ENCODE measurements at regions not wholly inside any gene's neighbourhood (a gene's known extent, or its start where the extent isn't known, plus 50 kb on each side); places are given as distances from the start of the nearest gene placed in this dataset.

- Histone ChIP-seq H3K9ac (ENCODE audit: low read length) (no peak overlapping the region), H3K27me3 (replicated peaks; ENCODE audit: control insufficient read depth, insufficient read depth, low read length) (no peaks in the 10 kb centered on the region), H3K9me3 (ENCODE audit: control insufficient read depth, low read length) (no peaks in the 10 kb centered on the region), H3K36me3 (ENCODE audit: control insufficient read depth, insufficient read depth, low read length, severe bottlenecking) (no peaks in the 10 kb centered on the region), H3K4me3 (ENCODE audit: low read length) (no peak overlapping the region), H3K4me1 (ENCODE audit: control insufficient read depth, insufficient read depth, low read length) (no peaks in the 10 kb centered on the region)
- no peak for DNase-seq (ENCODE audit: low read depth)
Measured at GRCh38 chr2:122273785-122274419, 518.5 kb downstream of the TSN start.

- no peak for DNase-seq (ENCODE audit: low read depth)
- Histone ChIP-seq H3K27me3 (replicated peaks; ENCODE audit: control insufficient read depth, insufficient read depth, low read length) (no peaks in the 10 kb centered on the region), H3K4me1 (ENCODE audit: control insufficient read depth, insufficient read depth, low read length) (no peaks in the 10 kb centered on the region), H3K9ac (ENCODE audit: low read length) (no peak overlapping the region), H3K9me3 (ENCODE audit: control insufficient read depth, low read length) (no peaks in the 10 kb centered on the region), H3K36me3 (ENCODE audit: control insufficient read depth, insufficient read depth, low read length, severe bottlenecking) (no peaks in the 10 kb centered on the region), H3K4me3 (ENCODE audit: low read length) (no peak overlapping the region)
Measured at GRCh38 chr2:122277956-122278355, 522.5 kb downstream of the TSN start.

GRCh38 chr2:122300758-122301157 lies 545.3 kb downstream of the TSN start:
- Histone ChIP-seq H3K4me3 (ENCODE audit: low read length) (no peak overlapping the region), H3K9me3 (ENCODE audit: control insufficient read depth, low read length) (peaks cover 17% of the 10 kb centered on the region), H3K4me1 (ENCODE audit: control insufficient read depth, insufficient read depth, low read length) (no peaks in the 10 kb centered on the region), H3K27me3 (replicated peaks; ENCODE audit: control insufficient read depth, insufficient read depth, low read length) (no peaks in the 10 kb centered on the region), H3K36me3 (ENCODE audit: control insufficient read depth, insufficient read depth, low read length, severe bottlenecking) (no peaks in the 10 kb centered on the region), H3K9ac (ENCODE audit: low read length) (no peak overlapping the region)
- DNase-seq (ENCODE audit: low read depth): no peak

GRCh38 chr2:122307763-122308162 lies 552.3 kb downstream of the TSN start:
- no peaks in the 10 kb centered on the region for H3K4me1 ChIP-seq (ENCODE audit: control insufficient read depth, insufficient read depth, low read length)
- DNase-seq (ENCODE audit: low read depth): no peak
- no peak overlapping the region for H3K4me3 ChIP-seq (ENCODE audit: low read length)
- H3K9me3 ChIP-seq (ENCODE audit: control insufficient read depth, low read length): no peaks in the 10 kb centered on the region
- H3K36me3 ChIP-seq (ENCODE audit: control insufficient read depth, insufficient read depth, low read length, severe bottlenecking): no peaks in the 10 kb centered on the region
- no peaks in the 10 kb centered on the region for H3K27me3 ChIP-seq (replicated peaks; ENCODE audit: control insufficient read depth, insufficient read depth, low read length)
- no peak overlapping the region for H3K9ac ChIP-seq (ENCODE audit: low read length)

DNA sequence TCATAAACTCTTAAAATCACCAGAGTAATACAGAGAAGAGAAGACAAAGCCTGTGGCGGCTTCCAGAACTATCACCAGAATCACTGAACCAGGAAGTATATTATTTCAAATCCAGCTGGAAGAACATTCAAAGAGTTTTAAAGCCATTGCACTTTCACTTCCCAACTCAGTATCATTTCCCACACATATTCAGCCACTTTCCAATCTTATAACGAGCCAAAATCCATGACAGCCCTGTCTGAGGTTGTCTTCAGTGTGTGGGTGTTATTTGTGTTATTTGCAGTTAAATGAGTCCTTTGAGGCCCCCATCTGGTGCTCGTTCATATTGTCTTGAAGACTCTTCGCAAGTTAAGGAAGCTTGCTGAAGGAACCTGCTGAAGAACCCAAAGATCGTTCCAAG lies 559.9 kb downstream of the TSN start:
- Histone ChIP-seq H3K36me3 (ENCODE audit: control insufficient read depth, insufficient read depth, low read length, severe bottlenecking) (no peaks in the 10 kb centered on the region), H3K27me3 (replicated peaks; ENCODE audit: control insufficient read depth, insufficient read depth, low read length) (no peaks in the 10 kb centered on the region), H3K9ac (ENCODE audit: low read length) (no peak overlapping the region), H3K9me3 (ENCODE audit: control insufficient read depth, low read length) (no peaks in the 10 kb centered on the region), H3K4me1 (ENCODE audit: control insufficient read depth, insufficient read depth, low read length) (no peaks in the 10 kb centered on the region), H3K4me3 (ENCODE audit: low read length) (no peak overlapping the region)
- DNase-seq (ENCODE audit: low read depth): no peak

- Histone ChIP-seq H3K4me1 (ENCODE audit: control insufficient read depth, insufficient read depth, low read length) (no peaks in the 10 kb centered on the region), H3K9ac (ENCODE audit: low read length) (no peak overlapping the region), H3K4me3 (ENCODE audit: low read length) (no peak overlapping the region), H3K36me3 (ENCODE audit: control insufficient read depth, insufficient read depth, low read length, severe bottlenecking) (no peaks in the 10 kb centered on the region), H3K9me3 (ENCODE audit: control insufficient read depth, low read length) (no peaks in the 10 kb centered on the region), H3K27me3 (replicated peaks; ENCODE audit: control insufficient read depth, insufficient read depth, low read length) (no peaks in the 10 kb centered on the region)
- DNase-seq (ENCODE audit: low read depth): no peak
Measured at GRCh38 chr2:122319539-122320132, 564.2 kb downstream of the TSN start.

GRCh38 chr2:122322815-122323214 lies 567.4 kb downstream of the TSN start:
- Histone ChIP-seq H3K27me3 (replicated peaks; ENCODE audit: control insufficient read depth, insufficient read depth, low read length) (peaks cover 3% of the 10 kb centered on the region), H3K9ac (ENCODE audit: low read length) (no peak overlapping the region), H3K36me3 (ENCODE audit: control insufficient read depth, insufficient read depth, low read length, severe bottlenecking) (no peaks in the 10 kb centered on the region), H3K9me3 (ENCODE audit: control insufficient read depth, low read length) (no peaks in the 10 kb centered on the region), H3K4me1 (ENCODE audit: control insufficient read depth, insufficient read depth, low read length) (no peaks in the 10 kb centered on the region), H3K4me3 (ENCODE audit: low read length) (no peak overlapping the region)
- no peak for DNase-seq (ENCODE audit: low read depth)

GRCh38 chr2:122323927-122324326 lies 568.5 kb downstream of the TSN start:
- Histone ChIP-seq H3K9me3 (ENCODE audit: control insufficient read depth, low read length) (no peaks in the 10 kb centered on the region), H3K27me3 (replicated peaks; ENCODE audit: control insufficient read depth, insufficient read depth, low read length) (peaks cover 3% of the 10 kb centered on the region), H3K36me3 (ENCODE audit: control insufficient read depth, insufficient read depth, low read length, severe bottlenecking) (no peaks in the 10 kb centered on the region), H3K4me3 (ENCODE audit: low read length) (no peak overlapping the region), H3K4me1 (ENCODE audit: control insufficient read depth, insufficient read depth, low read length) (no peaks in the 10 kb centered on the region), H3K9ac (ENCODE audit: low read length) (no peak overlapping the region)
- no peak for DNase-seq (ENCODE audit: low read depth)

DNA sequence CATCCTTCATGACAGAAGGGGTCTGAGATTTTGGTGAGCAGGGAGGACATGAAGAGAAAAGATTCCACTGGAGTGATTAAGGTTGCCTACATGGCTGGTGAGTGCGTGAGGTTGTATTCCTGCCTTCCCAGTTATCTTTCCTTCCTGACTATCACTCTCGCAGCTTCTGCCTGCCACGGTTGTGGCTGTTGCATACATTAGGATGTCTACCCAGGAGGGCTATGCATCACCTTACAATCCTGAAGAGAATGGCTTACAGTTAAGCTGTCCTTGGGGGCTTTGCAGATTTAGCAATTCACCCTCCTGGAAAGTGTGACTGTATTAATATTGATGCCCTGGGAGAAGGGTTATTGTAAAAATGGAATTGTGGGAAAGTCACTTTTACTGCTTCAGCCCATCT lies 571.0 kb downstream of the TSN start:
- Histone ChIP-seq H3K27me3 (replicated peaks; ENCODE audit: control insufficient read depth, insufficient read depth, low read length) (peaks cover 3% of the 10 kb centered on the region), H3K4me1 (ENCODE audit: control insufficient read depth, insufficient read depth, low read length) (no peaks in the 10 kb centered on the region), H3K36me3 (ENCODE audit: control insufficient read depth, insufficient read depth, low read length, severe bottlenecking) (no peaks in the 10 kb centered on the region), H3K9me3 (ENCODE audit: control insufficient read depth, low read length) (no peaks in the 10 kb centered on the region), H3K4me3 (ENCODE audit: low read length) (no peak overlapping the region), H3K9ac (ENCODE audit: low read length) (no peak overlapping the region)
- no peak for DNase-seq (ENCODE audit: low read depth)

- Histone ChIP-seq H3K27me3 (replicated peaks; ENCODE audit: control insufficient read depth, insufficient read depth, low read length) (peaks cover 3% of the 10 kb centered on the region), H3K36me3 (ENCODE audit: control insufficient read depth, insufficient read depth, low read length, severe bottlenecking) (no peaks in the 10 kb centered on the region), H3K4me3 (ENCODE audit: low read length) (no peak overlapping the region), H3K4me1 (ENCODE audit: control insufficient read depth, insufficient read depth, low read length) (no peaks in the 10 kb centered on the region), H3K9ac (ENCODE audit: low read length) (no peak overlapping the region), H3K9me3 (ENCODE audit: control insufficient read depth, low read length) (no peaks in the 10 kb centered on the region)
- no peak for DNase-seq (ENCODE audit: low read depth)
Measured at GRCh38 chr2:122328816-122329215, 573.4 kb downstream of the TSN start.

GRCh38 chr2:122329278-122329677 lies 573.8 kb downstream of the TSN start:
- H3K27me3 ChIP-seq (replicated peaks; ENCODE audit: control insufficient read depth, insufficient read depth, low read length): peaks cover 3% of the 10 kb centered on the region
- H3K9ac ChIP-seq (ENCODE audit: low read length): no peak overlapping the region
- no peak for DNase-seq (ENCODE audit: low read depth)
- H3K36me3 ChIP-seq (ENCODE audit: control insufficient read depth, insufficient read depth, low read length, severe bottlenecking): no peaks in the 10 kb centered on the region
- no peaks in the 10 kb centered on the region for H3K9me3 ChIP-seq (ENCODE audit: control insufficient read depth, low read length)
- H3K4me1 ChIP-seq (ENCODE audit: control insufficient read depth, insufficient read depth, low read length): no peaks in the 10 kb centered on the region
- no peak overlapping the region for H3K4me3 ChIP-seq (ENCODE audit: low read length)

DNA sequence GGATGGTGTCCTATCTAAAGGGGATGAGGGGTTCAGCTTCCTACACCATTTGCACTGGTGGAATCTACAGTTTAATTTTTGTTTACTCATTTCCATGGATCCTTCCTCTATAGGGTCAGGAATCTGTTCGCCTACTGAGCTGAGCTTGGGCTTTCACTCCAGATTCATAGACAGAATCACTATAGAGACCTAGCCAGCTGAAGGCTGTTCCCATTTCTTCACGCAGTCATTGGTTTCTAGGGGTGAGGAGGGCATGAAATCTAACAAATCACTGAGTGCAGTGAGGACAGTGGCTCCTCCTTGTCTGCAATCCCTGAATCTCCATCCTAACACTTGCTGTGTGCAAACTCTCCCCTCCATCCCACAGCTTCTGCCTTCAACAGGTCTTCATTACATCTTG lies 578.5 kb downstream of the TSN start:
- DNase-seq (ENCODE audit: low read depth): no peak
- Histone ChIP-seq H3K9ac (ENCODE audit: low read length) (no peak overlapping the region), H3K9me3 (ENCODE audit: control insufficient read depth, low read length) (no peaks in the 10 kb centered on the region), H3K4me3 (ENCODE audit: low read length) (no peak overlapping the region), H3K4me1 (ENCODE audit: control insufficient read depth, insufficient read depth, low read length) (no peaks in the 10 kb centered on the region), H3K36me3 (ENCODE audit: control insufficient read depth, insufficient read depth, low read length, severe bottlenecking) (no peaks in the 10 kb centered on the region), H3K27me3 (replicated peaks; ENCODE audit: control insufficient read depth, insufficient read depth, low read length) (no peaks in the 10 kb centered on the region)
